ENCODE measurements at regions not wholly inside any gene's neighbourhood (a gene's known extent, or its start where the extent isn't known, plus 50 kb on each side); places are given as distances from the start of the nearest gene placed in this dataset.

GRCh38 chr10:42952349-42952748, 124.5 kb upstream of the RET start:
- TF ChIP-seq, protein P1, sequence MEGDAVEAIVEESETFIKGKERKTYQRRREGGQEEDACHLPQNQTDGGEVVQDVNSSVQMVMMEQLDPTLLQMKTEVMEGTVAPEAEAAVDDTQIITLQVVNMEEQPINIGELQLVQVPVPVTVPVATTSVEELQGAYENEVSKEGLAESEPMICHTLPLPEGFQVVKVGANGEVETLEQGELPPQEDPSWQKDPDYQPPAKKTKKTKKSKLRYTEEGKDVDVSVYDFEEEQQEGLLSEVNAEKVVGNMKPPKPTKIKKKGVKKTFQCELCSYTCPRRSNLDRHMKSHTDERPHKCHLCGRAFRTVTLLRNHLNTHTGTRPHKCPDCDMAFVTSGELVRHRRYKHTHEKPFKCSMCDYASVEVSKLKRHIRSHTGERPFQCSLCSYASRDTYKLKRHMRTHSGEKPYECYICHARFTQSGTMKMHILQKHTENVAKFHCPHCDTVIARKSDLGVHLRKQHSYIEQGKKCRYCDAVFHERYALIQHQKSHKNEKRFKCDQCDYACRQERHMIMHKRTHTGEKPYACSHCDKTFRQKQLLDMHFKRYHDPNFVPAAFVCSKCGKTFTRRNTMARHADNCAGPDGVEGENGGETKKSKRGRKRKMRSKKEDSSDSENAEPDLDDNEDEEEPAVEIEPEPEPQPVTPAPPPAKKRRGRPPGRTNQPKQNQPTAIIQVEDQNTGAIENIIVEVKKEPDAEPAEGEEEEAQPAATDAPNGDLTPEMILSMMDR (IDR thresholded peaks at IDR 0.05; ENCODE audit: insufficient read depth, low read depth, low read length), result no peak
- TF ChIP-seq EZH2 (IDR thresholded peaks at IDR 0.05; ENCODE audit: insufficient read depth, low read length), result no peak

Measured in astrocyte (in vitro differentiated cells and primary cell).